SK-N-SH treated with all-trans-retinoic acid at 6 μM for 48 hours (cell line): ENCODE measurements at regions not wholly inside any gene's neighbourhood (a gene's known extent, or its start where the extent isn't known, plus 50 kb on each side); places are given as distances from the start of the nearest gene placed in this dataset.

Experiments used
- ATAC-seq: fragments of 200-7000 bp; cut with Tn5 transposase; 3 replicates; pipeline ENCODE4 v1.9.1; 2020; ENCODE audit warnings: mild to moderate bottlenecking, moderate library complexity
- ARNTL ChIP-seq: fragments of 450-650 bp; formaldehyde crosslinking; IDR thresholded peaks from 2 replicates; pipeline ENCODE4 v1.5.0; 2020; ENCODE audit warnings: low read depth, mild to moderate bottlenecking, moderate library complexity, borderline replicate concordance
- BACH2 ChIP-seq: fragments of 250-450 bp; sonication (Bioruptor Pico); IDR thresholded peaks from 2 replicates; pipeline ENCODE4 v1.9.0; 2021; ENCODE audit warnings: mild to moderate bottlenecking, borderline replicate concordance
- CSDC2 ChIP-seq: fragments of 250-450 bp; sonication (Bioruptor Pico); IDR thresholded peaks from 2 replicates; pipeline ENCODE4 v1.5.0; 2020; ENCODE audit warnings: mild to moderate bottlenecking, moderate library complexity
- ESRRG ChIP-seq: fragments of 250-450 bp; sonication (Bioruptor Pico); IDR thresholded peaks from 2 replicates; pipeline ENCODE4 v1.6.1; 2021; ENCODE audit warnings: mild to moderate bottlenecking
- GLIS3 ChIP-seq: fragments of 250-450 bp; sonication (Bioruptor Pico); IDR thresholded peaks from 2 replicates; pipeline ENCODE4 v1.5.0; 2020; ENCODE audit warnings: mild to moderate bottlenecking, moderate library complexity
- ISL1 ChIP-seq: fragments of 250-450 bp; sonication (Bioruptor Pico); IDR thresholded peaks from 2 replicates; pipeline ENCODE4 v2.1.2; 2022; ENCODE audit warnings: mild to moderate bottlenecking, moderate library complexity
- OSR1 ChIP-seq: fragments of 250-450 bp; sonication (Bioruptor Pico); IDR thresholded peaks from 2 replicates; pipeline ENCODE4 v1.8.0; 2022; ENCODE audit warnings: moderate library complexity, mild to moderate bottlenecking, inconsistent platforms
- PPARA ChIP-seq: fragments of 250-450 bp; sonication (Bioruptor Pico); IDR thresholded peaks from 2 replicates; pipeline ENCODE4 v1.5.0; 2020; ENCODE audit warnings: mild to moderate bottlenecking, borderline replicate concordance
- RARB ChIP-seq: fragments of 250-450 bp; sonication (Bioruptor Pico); IDR thresholded peaks from 2 replicates; pipeline ENCODE4 v1.8.0; 2021; ENCODE audit warnings: mild to moderate bottlenecking, moderate library complexity
- SNAI2 ChIP-seq: fragments of 250-450 bp; sonication (Bioruptor Pico); IDR thresholded peaks from 2 replicates; pipeline ENCODE4 v1.5.0; 2020; ENCODE audit warnings: mild to moderate bottlenecking, moderate library complexity
- TCF4 ChIP-seq: fragments of 250-450 bp; sonication (Bioruptor Pico); IDR thresholded peaks from 2 replicates; pipeline ENCODE4 v1.8.0; 2021; ENCODE audit warnings: mild to moderate bottlenecking, moderate library complexity, borderline replicate concordance
- TOX ChIP-seq: fragments of 250-450 bp; sonication (Bioruptor Pico); IDR thresholded peaks from 2 replicates; pipeline ENCODE4 v1.8.0; 2021; ENCODE audit warnings: mild to moderate bottlenecking, moderate library complexity, borderline replicate concordance
- ZC3H10 ChIP-seq: fragments of 250-450 bp; sonication (Bioruptor Pico); IDR thresholded peaks from 2 replicates; pipeline ENCODE4 v1.5.1; 2021; ENCODE audit warnings: mild to moderate bottlenecking, moderate library complexity
- ZFP3 ChIP-seq: fragments of 250-450 bp; sonication (Bioruptor Pico); IDR thresholded peaks from 2 replicates; pipeline ENCODE4 v1.5.0; 2020; ENCODE audit warnings: mild to moderate bottlenecking, moderate library complexity
- ZFP30 ChIP-seq: fragments of 450-650 bp; formaldehyde crosslinking; IDR thresholded peaks from 2 replicates; pipeline ENCODE4 v1.5.0; 2022; ENCODE audit warnings: mild to moderate bottlenecking, moderate library complexity
- ZNF565 ChIP-seq: fragments of 450-650 bp; formaldehyde crosslinking; conservative IDR thresholded peaks from 2 replicates; pipeline ENCODE4 v1.5.0; 2020; ENCODE audit warnings: low read depth, mild to moderate bottlenecking, moderate library complexity
- ZNF70 ChIP-seq: fragments of 450-650 bp; formaldehyde crosslinking; IDR thresholded peaks from 2 replicates; pipeline ENCODE4 v1.5.0; 2020; ENCODE audit warnings: mild to moderate bottlenecking, moderate library complexity
- ZNF8 ChIP-seq: fragments of 450-650 bp; formaldehyde crosslinking; IDR thresholded peaks from 2 replicates; pipeline ENCODE4 v1.5.0; 2020; ENCODE audit warnings: mild to moderate bottlenecking, moderate library complexity
- TF ChIP-seq, protein P1 (sequence below): fragments of 250-450 bp; sonication (Bioruptor Pico); IDR thresholded peaks from 2 replicates; pipeline ENCODE4 v1.5.0; 2020; ENCODE audit warnings: mild to moderate bottlenecking, moderate library complexity
- TF ChIP-seq, protein P2 (sequence below): fragments of 250-450 bp; sonication (Bioruptor Pico); IDR thresholded peaks from 2 replicates; pipeline ENCODE4 v1.8.0; 2020; ENCODE audit warnings: mild to moderate bottlenecking, moderate library complexity, borderline replicate concordance
- TF ChIP-seq, protein P3 (sequence below): fragments of 250-450 bp; sonication (Bioruptor Pico); IDR thresholded peaks from 2 replicates; pipeline ENCODE4 v1.5.1; 2021; ENCODE audit warnings: mild to moderate bottlenecking, moderate library complexity
- TF ChIP-seq, protein P4 (sequence below): fragments of 250-450 bp; sonication (Bioruptor Pico); IDR thresholded peaks from 2 replicates; pipeline ENCODE4 v1.8.0; 2021; ENCODE audit warnings: low read depth, mild to moderate bottlenecking, moderate library complexity, borderline replicate concordance
- TF ChIP-seq, protein P5 (sequence below): fragments of 250-450 bp; sonication (Bioruptor Pico); IDR thresholded peaks from 2 replicates; pipeline ENCODE4 v1.5.1; 2020; ENCODE audit warnings: low read depth, mild to moderate bottlenecking, moderate library complexity

DNA sequence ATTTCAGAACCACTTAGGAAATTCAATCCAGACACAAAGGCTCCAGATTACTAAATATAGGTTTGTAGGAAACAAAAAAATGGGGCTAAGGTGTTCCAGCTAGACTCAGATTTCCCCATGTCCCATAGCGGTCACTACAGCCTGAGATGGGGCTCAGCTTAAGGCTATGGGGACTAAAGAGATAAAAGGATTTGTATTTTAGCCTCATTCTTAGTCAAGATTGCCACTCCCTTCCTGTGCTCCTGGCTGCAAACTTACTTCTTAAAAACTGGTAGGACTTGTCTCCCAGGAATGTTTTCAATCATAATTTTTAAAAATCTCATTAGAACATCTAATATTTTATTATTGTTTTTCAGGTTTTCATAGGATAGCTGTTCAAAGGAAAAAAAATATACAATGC, 253.8 kb upstream of the DAB2 start:
- ATAC-seq = no peak
- TF ChIP-seq RARB (no peak), ZFP3 (CRISPR knock-in tag) (no peak), ISL1 (CRISPR knock-in tag) (no peak), SNAI2 (CRISPR knock-in tag) (no peak), BACH2 (CRISPR knock-in tag) (no peak), ZC3H10 (no peak), TOX (no peak), TCF4 (CRISPR knock-in tag) (no peak), ARNTL (CRISPR knock-in tag) (no peak), GLIS3 (CRISPR knock-in tag) (no peak), OSR1 (CRISPR knock-in tag) (no peak), ZNF565 (CRISPR knock-in tag) (no peak), ZNF70 (CRISPR knock-in tag) (no peak), CSDC2 (CRISPR knock-in tag) (no peak), ZNF8 (no peak)
- TF ChIP-seq, protein P1, sequence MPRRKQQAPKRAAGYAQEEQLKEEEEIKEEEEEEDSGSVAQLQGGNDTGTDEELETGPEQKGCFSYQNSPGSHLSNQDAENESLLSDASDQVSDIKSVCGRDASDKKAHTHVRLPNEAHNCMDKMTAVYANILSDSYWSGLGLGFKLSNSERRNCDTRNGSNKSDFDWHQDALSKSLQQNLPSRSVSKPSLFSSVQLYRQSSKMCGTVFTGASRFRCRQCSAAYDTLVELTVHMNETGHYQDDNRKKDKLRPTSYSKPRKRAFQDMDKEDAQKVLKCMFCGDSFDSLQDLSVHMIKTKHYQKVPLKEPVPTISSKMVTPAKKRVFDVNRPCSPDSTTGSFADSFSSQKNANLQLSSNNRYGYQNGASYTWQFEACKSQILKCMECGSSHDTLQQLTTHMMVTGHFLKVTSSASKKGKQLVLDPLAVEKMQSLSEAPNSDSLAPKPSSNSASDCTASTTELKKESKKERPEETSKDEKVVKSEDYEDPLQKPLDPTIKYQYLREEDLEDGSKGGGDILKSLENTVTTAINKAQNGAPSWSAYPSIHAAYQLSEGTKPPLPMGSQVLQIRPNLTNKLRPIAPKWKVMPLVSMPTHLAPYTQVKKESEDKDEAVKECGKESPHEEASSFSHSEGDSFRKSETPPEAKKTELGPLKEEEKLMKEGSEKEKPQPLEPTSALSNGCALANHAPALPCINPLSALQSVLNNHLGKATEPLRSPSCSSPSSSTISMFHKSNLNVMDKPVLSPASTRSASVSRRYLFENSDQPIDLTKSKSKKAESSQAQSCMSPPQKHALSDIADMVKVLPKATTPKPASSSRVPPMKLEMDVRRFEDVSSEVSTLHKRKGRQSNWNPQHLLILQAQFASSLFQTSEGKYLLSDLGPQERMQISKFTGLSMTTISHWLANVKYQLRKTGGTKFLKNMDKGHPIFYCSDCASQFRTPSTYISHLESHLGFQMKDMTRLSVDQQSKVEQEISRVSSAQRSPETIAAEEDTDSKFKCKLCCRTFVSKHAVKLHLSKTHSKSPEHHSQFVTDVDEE = no peak

DNA sequence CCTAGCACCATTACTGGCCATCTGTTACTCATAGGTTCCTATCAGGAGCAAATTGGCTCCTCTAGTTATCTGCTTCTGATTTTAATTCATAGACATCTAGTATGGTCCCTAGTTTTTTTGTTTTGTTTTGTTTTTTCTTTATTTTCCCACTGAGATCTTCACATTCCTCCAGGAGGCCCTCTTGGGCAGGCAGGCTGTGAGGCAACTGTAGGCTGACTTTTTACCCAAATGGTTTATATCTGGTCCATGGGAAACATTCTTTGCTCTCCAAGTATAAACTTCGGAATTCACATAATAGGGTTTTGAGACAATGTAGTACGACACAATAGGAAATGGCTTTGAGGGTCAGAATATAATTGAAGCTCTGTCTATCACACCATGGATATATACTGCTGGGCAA, 250.9 kb upstream of the DAB2 start:
- TF ChIP-seq ZNF70 (CRISPR knock-in tag) (no peak), PPARA (CRISPR knock-in tag) (no peak), RARB (no peak), ZNF565 (CRISPR knock-in tag) (no peak), SNAI2 (CRISPR knock-in tag) (no peak), ISL1 (CRISPR knock-in tag) (no peak), ZFP30 (CRISPR knock-in tag) (no peak), GLIS3 (CRISPR knock-in tag) (no peak), TOX (no peak), CSDC2 (CRISPR knock-in tag) (no peak), OSR1 (CRISPR knock-in tag) (no peak), ZNF8 (no peak), ARNTL (CRISPR knock-in tag) (no peak), TCF4 (CRISPR knock-in tag) (no peak), ESRRG (CRISPR knock-in tag) (no peak)
- TF ChIP-seq, protein P2, sequence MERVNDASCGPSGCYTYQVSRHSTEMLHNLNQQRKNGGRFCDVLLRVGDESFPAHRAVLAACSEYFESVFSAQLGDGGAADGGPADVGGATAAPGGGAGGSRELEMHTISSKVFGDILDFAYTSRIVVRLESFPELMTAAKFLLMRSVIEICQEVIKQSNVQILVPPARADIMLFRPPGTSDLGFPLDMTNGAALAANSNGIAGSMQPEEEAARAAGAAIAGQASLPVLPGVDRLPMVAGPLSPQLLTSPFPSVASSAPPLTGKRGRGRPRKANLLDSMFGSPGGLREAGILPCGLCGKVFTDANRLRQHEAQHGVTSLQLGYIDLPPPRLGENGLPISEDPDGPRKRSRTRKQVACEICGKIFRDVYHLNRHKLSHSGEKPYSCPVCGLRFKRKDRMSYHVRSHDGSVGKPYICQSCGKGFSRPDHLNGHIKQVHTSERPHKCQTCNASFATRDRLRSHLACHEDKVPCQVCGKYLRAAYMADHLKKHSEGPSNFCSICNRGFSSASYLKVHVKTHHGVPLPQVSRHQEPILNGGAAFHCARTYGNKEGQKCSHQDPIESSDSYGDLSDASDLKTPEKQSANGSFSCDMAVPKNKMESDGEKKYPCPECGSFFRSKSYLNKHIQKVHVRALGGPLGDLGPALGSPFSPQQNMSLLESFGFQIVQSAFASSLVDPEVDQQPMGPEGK = no peak
- TF ChIP-seq, protein P3, sequence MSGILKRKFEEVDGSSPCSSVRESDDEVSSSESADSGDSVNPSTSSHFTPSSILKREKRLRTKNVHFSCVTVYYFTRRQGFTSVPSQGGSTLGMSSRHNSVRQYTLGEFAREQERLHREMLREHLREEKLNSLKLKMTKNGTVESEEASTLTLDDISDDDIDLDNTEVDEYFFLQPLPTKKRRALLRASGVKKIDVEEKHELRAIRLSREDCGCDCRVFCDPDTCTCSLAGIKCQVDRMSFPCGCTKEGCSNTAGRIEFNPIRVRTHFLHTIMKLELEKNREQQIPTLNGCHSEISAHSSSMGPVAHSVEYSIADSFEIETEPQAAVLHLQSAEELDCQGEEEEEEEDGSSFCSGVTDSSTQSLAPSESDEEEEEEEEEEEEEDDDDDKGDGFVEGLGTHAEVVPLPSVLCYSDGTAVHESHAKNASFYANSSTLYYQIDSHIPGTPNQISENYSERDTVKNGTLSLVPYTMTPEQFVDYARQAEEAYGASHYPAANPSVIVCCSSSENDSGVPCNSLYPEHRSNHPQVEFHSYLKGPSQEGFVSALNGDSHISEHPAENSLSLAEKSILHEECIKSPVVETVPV (CRISPR knock-in tag) = no peak
- TF ChIP-seq, protein P4, sequence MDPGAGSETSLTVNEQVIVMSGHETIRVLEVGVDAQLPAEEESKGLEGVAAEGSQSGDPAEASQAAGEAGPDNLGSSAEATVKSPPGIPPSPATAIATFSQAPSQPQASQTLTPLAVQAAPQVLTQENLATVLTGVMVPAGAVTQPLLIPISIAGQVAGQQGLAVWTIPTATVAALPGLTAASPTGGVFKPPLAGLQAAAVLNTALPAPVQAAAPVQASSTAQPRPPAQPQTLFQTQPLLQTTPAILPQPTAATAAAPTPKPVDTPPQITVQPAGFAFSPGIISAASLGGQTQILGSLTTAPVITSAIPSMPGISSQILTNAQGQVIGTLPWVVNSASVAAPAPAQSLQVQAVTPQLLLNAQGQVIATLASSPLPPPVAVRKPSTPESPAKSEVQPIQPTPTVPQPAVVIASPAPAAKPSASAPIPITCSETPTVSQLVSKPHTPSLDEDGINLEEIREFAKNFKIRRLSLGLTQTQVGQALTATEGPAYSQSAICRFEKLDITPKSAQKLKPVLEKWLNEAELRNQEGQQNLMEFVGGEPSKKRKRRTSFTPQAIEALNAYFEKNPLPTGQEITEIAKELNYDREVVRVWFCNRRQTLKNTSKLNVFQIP = no peak
- TF ChIP-seq, protein P5, sequence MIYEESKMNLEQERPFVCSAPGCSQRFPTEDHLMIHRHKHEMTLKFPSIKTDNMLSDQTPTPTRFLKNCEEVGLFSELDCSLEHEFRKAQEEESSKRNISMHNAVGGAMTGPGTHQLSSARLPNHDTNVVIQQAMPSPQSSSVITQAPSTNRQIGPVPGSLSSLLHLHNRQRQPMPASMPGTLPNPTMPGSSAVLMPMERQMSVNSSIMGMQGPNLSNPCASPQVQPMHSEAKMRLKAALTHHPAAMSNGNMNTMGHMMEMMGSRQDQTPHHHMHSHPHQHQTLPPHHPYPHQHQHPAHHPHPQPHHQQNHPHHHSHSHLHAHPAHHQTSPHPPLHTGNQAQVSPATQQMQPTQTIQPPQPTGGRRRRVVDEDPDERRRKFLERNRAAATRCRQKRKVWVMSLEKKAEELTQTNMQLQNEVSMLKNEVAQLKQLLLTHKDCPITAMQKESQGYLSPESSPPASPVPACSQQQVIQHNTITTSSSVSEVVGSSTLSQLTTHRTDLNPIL (CRISPR knock-in tag) = no peak
- no peak for ATAC-seq
